ENCODE measurements at regions not wholly inside any gene's neighbourhood (a gene's known extent, or its start where the extent isn't known, plus 50 kb on each side); places are given as distances from the start of the nearest gene placed in this dataset.

DNA sequence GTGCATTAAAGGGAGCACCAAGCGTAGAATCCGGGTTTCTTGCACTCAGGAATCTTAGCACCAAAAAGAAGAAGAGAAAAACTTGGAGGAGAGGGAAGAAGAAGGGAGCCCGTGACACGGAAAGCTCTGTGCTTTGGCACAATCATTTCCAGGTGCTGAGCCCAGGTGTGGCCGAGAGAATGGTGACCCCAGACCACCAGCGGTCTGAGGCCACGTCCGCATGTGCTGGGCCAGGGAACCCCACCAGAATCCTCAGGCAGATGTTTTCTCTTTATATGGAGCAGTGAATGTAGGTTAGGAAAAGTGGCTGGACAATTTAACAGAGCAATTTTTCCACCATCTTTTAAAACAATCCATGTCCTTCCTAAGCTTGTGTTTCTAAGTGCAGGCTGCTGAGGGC is 520.9 kb downstream of the EPHA4 start:
- peaks cover 9% of the 10 kb centered on the region for H3K27me3 Mint-ChIP-seq
- no peaks in the 10 kb centered on the region for H3K9me3 Mint-ChIP-seq
- no peak for DNase-seq (ENCODE audit: extremely low spot score, unreplicated experiment)
- H3K36me3 Mint-ChIP-seq: no peaks in the 10 kb centered on the region
- no peaks in the 10 kb centered on the region for H3K4me1 Mint-ChIP-seq (ENCODE audit: unreplicated experiment)
- H3K4me3 Mint-ChIP-seq: no peak overlapping the region
- H3K27ac Mint-ChIP-seq: no peak overlapping the region
- TF ChIP-seq, protein P1, sequence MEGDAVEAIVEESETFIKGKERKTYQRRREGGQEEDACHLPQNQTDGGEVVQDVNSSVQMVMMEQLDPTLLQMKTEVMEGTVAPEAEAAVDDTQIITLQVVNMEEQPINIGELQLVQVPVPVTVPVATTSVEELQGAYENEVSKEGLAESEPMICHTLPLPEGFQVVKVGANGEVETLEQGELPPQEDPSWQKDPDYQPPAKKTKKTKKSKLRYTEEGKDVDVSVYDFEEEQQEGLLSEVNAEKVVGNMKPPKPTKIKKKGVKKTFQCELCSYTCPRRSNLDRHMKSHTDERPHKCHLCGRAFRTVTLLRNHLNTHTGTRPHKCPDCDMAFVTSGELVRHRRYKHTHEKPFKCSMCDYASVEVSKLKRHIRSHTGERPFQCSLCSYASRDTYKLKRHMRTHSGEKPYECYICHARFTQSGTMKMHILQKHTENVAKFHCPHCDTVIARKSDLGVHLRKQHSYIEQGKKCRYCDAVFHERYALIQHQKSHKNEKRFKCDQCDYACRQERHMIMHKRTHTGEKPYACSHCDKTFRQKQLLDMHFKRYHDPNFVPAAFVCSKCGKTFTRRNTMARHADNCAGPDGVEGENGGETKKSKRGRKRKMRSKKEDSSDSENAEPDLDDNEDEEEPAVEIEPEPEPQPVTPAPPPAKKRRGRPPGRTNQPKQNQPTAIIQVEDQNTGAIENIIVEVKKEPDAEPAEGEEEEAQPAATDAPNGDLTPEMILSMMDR (conservative IDR thresholded peaks at IDR 0.05): no peak

- Mint-ChIP-seq H3K36me3 (no peaks in the 10 kb centered on the region), H3K27me3 (no peaks in the 10 kb centered on the region), H3K9me3 (peaks cover 5% of the 10 kb centered on the region), H3K4me1 (ENCODE audit: unreplicated experiment) (peaks cover 4% of the 10 kb centered on the region), H3K4me3 (no peak overlapping the region), H3K27ac (no peak overlapping the region)
- no peak for DNase-seq (ENCODE audit: extremely low spot score, unreplicated experiment)
- TF ChIP-seq, protein P1 (conservative IDR thresholded peaks at IDR 0.05): no peak
These were observed 511.7 kb downstream of the EPHA4 start for GRCh38 chr2:221060376-221060775.

GRCh38 chr2:221063568-221063967 is 508.5 kb downstream of the EPHA4 start:
- TF ChIP-seq, protein P1 (conservative IDR thresholded peaks at IDR 0.05): no peak
- no peak for DNase-seq (ENCODE audit: extremely low spot score, unreplicated experiment)
- Mint-ChIP-seq H3K27me3 (no peaks in the 10 kb centered on the region), H3K9me3 (peaks cover 5% of the 10 kb centered on the region), H3K27ac (no peak overlapping the region), H3K4me1 (ENCODE audit: unreplicated experiment) (peaks cover 4% of the 10 kb centered on the region), H3K4me3 (no peak overlapping the region), H3K36me3 (no peaks in the 10 kb centered on the region)

GRCh38 chr2:221064058-221064854 is 507.8 kb downstream of the EPHA4 start:
- H3K27ac Mint-ChIP-seq: no peak overlapping the region
- no peak overlapping the region for H3K4me3 Mint-ChIP-seq
- H3K4me1 Mint-ChIP-seq (ENCODE audit: unreplicated experiment): peaks cover 4% of the 10 kb centered on the region
- TF ChIP-seq, protein P1 (conservative IDR thresholded peaks at IDR 0.05): no peak
- DNase-seq (ENCODE audit: extremely low spot score, unreplicated experiment): no peak
- H3K27me3 Mint-ChIP-seq: no peaks in the 10 kb centered on the region
- no peaks in the 10 kb centered on the region for H3K36me3 Mint-ChIP-seq
- peaks cover 4% of the 10 kb centered on the region for H3K9me3 Mint-ChIP-seq

DNA sequence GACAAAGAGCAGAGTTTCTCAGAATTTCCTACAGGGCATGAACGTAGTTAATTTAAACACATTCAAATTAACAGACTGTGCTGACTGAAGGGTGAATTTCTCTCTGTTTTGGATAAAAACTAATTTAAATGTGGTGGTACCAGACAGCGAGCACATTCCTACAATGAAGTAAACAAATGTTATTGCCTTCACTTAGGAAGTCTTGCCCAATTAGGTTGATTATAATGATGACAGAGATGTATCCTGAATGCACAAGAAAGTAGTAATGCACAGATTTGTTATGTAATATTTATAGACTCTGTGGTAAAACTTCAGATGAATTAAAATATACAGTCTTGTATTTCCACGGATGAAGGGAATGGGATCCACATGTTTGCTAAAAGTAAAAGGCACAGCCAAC is 507.2 kb downstream of the EPHA4 start:
- H3K4me1 Mint-ChIP-seq (ENCODE audit: unreplicated experiment): peaks cover 3% of the 10 kb centered on the region
- H3K9me3 Mint-ChIP-seq: no peaks in the 10 kb centered on the region
- H3K27ac Mint-ChIP-seq: no peak overlapping the region
- H3K36me3 Mint-ChIP-seq: no peaks in the 10 kb centered on the region
- TF ChIP-seq, protein P1 (conservative IDR thresholded peaks at IDR 0.05): no peak
- no peaks in the 10 kb centered on the region for H3K27me3 Mint-ChIP-seq
- DNase-seq (ENCODE audit: extremely low spot score, unreplicated experiment): no peak
- H3K4me3 Mint-ChIP-seq: no peak overlapping the region
